NOMO-1 treated with dmso at 0.1 percent for 144 hours (cell line): ENCODE measurements at regions not wholly inside any gene's neighbourhood (a gene's known extent, or its start where the extent isn't known, plus 50 kb on each side); places are given as distances from the start of the nearest gene placed in this dataset.

Source experiments
- DNase-seq: peaks from one replicate; lab custom pipeline; 2025; ENCODE audit not compliant: unreplicated experiment; lab: John Stamatoyannopoulos, UW

GRCh38 chr4:169815606-169816005 lies 57.9 kb upstream of the HPF1 start:
- no peak for DNase-seq

DNA sequence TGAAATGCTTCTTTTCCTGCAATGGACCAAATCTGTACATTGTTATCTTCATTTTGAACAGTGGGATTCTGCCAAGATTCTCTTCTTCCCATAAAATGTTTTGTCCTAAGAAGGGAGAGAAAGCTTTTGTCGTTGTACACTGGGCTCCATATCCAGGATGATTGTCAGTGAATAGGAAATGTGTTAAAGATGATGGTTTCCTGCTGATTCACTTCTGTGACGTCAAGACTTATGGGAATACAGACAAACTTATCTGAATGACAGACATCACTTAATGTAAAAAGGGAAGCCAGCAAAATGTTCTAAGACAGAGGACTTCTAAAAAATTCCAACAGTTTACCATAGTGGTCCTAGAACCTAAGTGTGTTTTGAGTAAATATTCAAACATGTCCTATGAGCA lies 53.7 kb upstream of the HPF1 start:
- DNase-seq, result no peak

GRCh38 chr4:169810325-169811323 lies 52.9 kb upstream of the HPF1 start:
- DNase-seq, result no peak

GRCh38 chr4:169807934-169808509 lies 50.3 kb upstream of the HPF1 start:
- no peak for DNase-seq
